K562 (cell line): ENCODE measurements at regions not wholly inside any gene's neighbourhood (a gene's known extent, or its start where the extent isn't known, plus 50 kb on each side); places are given as distances from the start of the nearest gene placed in this dataset.

Experiments used
- CTBP1 ChIP-seq: fragments of 450-650 bp; IDR thresholded peaks from 2 replicates; pipeline ENCODE4 v1.6.1; 2016; ENCODE audit warnings: borderline replicate concordance
- HNRNPL ChIP-seq: fragments of 200-400 bp; formaldehyde crosslinking; IDR thresholded peaks from 2 replicates; pipeline ENCODE4 v1.6.1; 2017; ENCODE audit warnings: low read depth, mild to moderate bottlenecking, low read length
- HSF4 ChIP-seq: fragments of 250-450 bp; sonication (Bioruptor Pico); IDR thresholded peaks from 2 replicates; pipeline ENCODE4 v2.1.2; 2022; ENCODE audit warnings: mild to moderate bottlenecking, moderate library complexity, borderline replicate concordance
- IFI16 ChIP-seq: fragments of 250-450 bp; sonication (Bioruptor Pico); IDR thresholded peaks from 2 replicates; pipeline ENCODE4 v2.1.2; 2022; ENCODE audit warnings: mild to moderate bottlenecking, inconsistent platforms
- KLF10 ChIP-seq: fragments of 250-450 bp; sonication (Bioruptor Pico); IDR thresholded peaks from 2 replicates; pipeline ENCODE4 v1.6.1; 2021; ENCODE audit warnings: matching md5 sums
- MAFG ChIP-seq: fragments of 450-650 bp; conservative IDR thresholded peaks from 2 replicates; pipeline ENCODE4 v1.6.1; 2016; ENCODE audit warnings: missing genetic modification characterization, missing compliant biosample characterization
- SMARCA4 ChIP-seq: fragments of 450-650 bp; IDR thresholded peaks from 2 replicates; pipeline ENCODE4 v1.6.1; 2016
- SREBF2 ChIP-seq: sonication (generic); formaldehyde crosslinking; IDR thresholded peaks from 2 replicates; pipeline ENCODE4 v1.4.0; 2020; ENCODE audit warnings: mild to moderate bottlenecking, missing genetic modification reagents
- WHSC1 ChIP-seq: IDR thresholded peaks from one replicate; pipeline ENCODE4 v1.6.1; 2012; ENCODE audit warnings: low read length, control low read depth, inconsistent platforms
- ZNF764 ChIP-seq: fragments of 250-450 bp; sonication (Bioruptor Pico); IDR thresholded peaks from 2 replicates; pipeline ENCODE4 v1.4.0; 2020; ENCODE audit warnings: low read depth, mild to moderate bottlenecking, moderate library complexity
- TF ChIP-seq, protein P1 (sequence below), 2 experiments: fragments of 450-650 bp in 1 of 2; sonication (generic) in 1 of 2; formaldehyde crosslinking in 1 of 2; IDR thresholded peaks; 2 replicates each; pipeline versions ENCODE4 v1.7.1 to v1.9.0; 2016 to 2022; ENCODE audit warnings: inconsistent platforms in 1 of 2, mild to moderate bottlenecking in 1 of 2, missing genetic modification reagents in 1 of 2
- TF ChIP-seq, protein P2 (sequence below): fragments of 250-450 bp; sonication (Bioruptor Pico); IDR thresholded peaks from 2 replicates; pipeline ENCODE4 v1.5.0; 2022; ENCODE audit warnings: mild to moderate bottlenecking
- TF ChIP-seq, protein P3 (sequence below): fragments of 450-650 bp; IDR thresholded peaks from 2 replicates; pipeline ENCODE4 v1.7.1; 2018; ENCODE audit warnings: mild to moderate bottlenecking, low read depth; ENCODE audit not compliant: partially characterized antibody
- TF ChIP-seq, protein P4 (sequence below): fragments of 450-650 bp; IDR thresholded peaks from 2 replicates; pipeline ENCODE4 v1.6.1; 2016; ENCODE audit warnings: missing biosample characterization, missing genetic modification characterization

DNA sequence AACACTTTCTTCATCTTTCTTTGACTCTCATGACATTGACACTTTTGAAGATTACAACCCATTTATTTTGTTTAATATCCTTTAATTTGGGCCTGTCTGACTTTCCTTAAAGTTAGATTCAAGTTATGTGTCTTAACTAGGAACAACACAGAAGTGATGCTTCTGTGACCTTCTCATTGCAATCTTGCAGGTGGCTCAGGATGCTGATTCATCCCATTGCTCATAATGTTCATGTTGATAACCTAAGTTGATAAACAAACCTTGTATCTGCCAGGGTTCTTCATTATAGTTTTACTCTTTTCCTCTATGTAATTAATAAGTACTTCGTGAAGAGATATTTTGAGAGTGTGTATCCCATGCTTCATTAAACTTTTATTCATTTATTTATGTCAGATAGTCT is 107.2 kb upstream of the SHB start (continued):
- TF ChIP-seq, protein P1, sequence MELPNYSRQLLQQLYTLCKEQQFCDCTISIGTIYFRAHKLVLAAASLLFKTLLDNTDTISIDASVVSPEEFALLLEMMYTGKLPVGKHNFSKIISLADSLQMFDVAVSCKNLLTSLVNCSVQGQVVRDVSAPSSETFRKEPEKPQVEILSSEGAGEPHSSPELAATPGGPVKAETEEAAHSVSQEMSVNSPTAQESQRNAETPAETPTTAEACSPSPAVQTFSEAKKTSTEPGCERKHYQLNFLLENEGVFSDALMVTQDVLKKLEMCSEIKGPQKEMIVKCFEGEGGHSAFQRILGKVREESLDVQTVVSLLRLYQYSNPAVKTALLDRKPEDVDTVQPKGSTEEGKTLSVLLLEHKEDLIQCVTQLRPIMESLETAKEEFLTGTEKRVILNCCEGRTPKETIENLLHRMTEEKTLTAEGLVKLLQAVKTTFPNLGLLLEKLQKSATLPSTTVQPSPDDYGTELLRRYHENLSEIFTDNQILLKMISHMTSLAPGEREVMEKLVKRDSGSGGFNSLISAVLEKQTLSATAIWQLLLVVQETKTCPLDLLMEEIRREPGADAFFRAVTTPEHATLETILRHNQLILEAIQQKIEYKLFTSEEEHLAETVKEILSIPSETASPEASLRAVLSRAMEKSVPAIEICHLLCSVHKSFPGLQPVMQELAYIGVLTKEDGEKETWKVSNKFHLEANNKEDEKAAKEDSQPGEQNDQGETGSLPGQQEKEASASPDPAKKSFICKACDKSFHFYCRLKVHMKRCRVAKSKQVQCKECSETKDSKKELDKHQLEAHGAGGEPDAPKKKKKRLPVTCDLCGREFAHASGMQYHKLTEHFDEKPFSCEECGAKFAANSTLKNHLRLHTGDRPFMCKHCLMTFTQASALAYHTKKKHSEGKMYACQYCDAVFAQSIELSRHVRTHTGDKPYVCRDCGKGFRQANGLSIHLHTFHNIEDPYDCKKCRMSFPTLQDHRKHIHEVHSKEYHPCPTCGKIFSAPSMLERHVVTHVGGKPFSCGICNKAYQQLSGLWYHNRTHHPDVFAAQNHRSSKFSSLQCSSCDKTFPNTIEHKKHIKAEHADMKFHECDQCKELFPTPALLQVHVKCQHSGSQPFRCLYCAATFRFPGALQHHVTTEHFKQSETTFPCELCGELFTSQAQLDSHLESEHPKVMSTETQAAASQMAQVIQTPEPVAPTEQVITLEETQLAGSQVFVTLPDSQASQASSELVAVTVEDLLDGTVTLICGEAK (IDR thresholded peaks at IDR 0.05) = no peak
- TF ChIP-seq, protein P1 (CRISPR knock-in tag; IDR thresholded peaks at IDR 0.05) = no peak
- TF ChIP-seq IFI16 (no peak), CTBP1 (peak; percentile 55; the same call in 1 of the 2 replicates), WHSC1 (no peak), SMARCA4 (no peak), HNRNPL (no peak), HSF4 (no peak), ZNF764 (CRISPR knock-in tag) (no peak), SREBF2 (no peak), KLF10 (CRISPR knock-in tag) (no peak), MAFG (tag) (0 out of 2 replicates have a peak, but pooled peaks have one; percentile 23)
- TF ChIP-seq, protein P2, sequence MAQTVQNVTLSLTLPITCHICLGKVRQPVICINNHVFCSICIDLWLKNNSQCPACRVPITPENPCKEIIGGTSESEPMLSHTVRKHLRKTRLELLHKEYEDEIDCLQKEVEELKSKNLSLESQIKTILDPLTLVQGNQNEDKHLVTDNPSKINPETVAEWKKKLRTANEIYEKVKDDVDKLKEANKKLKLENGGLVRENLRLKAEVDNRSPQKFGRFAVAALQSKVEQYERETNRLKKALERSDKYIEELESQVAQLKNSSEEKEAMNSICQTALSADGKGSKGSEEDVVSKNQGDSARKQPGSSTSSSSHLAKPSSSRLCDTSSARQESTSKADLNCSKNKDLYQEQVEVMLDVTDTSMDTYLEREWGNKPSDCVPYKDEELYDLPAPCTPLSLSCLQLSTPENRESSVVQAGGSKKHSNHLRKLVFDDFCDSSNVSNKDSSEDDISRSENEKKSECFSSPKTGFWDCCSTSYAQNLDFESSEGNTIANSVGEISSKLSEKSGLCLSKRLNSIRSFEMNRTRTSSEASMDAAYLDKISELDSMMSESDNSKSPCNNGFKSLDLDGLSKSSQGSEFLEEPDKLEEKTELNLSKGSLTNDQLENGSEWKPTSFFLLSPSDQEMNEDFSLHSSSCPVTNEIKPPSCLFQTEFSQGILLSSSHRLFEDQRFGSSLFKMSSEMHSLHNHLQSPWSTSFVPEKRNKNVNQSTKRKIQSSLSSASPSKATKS (CRISPR knock-in tag) = no peak
- TF ChIP-seq, protein P3, sequence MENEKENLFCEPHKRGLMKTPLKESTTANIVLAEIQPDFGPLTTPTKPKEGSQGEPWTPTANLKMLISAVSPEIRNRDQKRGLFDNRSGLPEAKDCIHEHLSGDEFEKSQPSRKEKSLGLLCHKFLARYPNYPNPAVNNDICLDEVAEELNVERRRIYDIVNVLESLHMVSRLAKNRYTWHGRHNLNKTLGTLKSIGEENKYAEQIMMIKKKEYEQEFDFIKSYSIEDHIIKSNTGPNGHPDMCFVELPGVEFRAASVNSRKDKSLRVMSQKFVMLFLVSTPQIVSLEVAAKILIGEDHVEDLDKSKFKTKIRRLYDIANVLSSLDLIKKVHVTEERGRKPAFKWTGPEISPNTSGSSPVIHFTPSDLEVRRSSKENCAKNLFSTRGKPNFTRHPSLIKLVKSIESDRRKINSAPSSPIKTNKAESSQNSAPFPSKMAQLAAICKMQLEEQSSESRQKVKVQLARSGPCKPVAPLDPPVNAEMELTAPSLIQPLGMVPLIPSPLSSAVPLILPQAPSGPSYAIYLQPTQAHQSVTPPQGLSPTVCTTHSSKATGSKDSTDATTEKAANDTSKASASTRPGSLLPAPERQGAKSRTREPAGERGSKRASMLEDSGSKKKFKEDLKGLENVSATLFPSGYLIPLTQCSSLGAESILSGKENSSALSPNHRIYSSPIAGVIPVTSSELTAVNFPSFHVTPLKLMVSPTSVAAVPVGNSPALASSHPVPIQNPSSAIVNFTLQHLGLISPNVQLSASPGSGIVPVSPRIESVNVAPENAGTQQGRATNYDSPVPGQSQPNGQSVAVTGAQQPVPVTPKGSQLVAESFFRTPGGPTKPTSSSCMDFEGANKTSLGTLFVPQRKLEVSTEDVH = no peak
- TF ChIP-seq, protein P4, sequence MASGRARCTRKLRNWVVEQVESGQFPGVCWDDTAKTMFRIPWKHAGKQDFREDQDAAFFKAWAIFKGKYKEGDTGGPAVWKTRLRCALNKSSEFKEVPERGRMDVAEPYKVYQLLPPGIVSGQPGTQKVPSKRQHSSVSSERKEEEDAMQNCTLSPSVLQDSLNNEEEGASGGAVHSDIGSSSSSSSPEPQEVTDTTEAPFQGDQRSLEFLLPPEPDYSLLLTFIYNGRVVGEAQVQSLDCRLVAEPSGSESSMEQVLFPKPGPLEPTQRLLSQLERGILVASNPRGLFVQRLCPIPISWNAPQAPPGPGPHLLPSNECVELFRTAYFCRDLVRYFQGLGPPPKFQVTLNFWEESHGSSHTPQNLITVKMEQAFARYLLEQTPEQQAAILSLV (tag) = no peak
